SK-N-SH (cell line): ENCODE measurements at regions not wholly inside any gene's neighbourhood (a gene's known extent, or its start where the extent isn't known, plus 50 kb on each side); places are given as distances from the start of the nearest gene placed in this dataset.

Experiments used
- CTCF ChIA-PET: fragments of 300-600, 350-600 bp; formaldehyde crosslinking; extraction: SDS; loops from one replicate; lab custom pipeline; 2021; lab: Yijun Ruan, JAX
- POLR2A ChIA-PET: fragments of 350-600 bp; sonication (Branson Sonifier 250); formaldehyde crosslinking; extraction: SDS; loops from one replicate; lab custom pipeline; 2020; ENCODE audit warnings: antibody characterized with exemption, inconsistent platforms; lab: Yijun Ruan, JAX
- DNase-seq: peaks from one replicate; pipeline ENCODE4 v3.0.0; 2012
- H2AFZ ChIP-seq: fragments of 200-600 bp; sonication (generic); 2 replicates; pipeline ENCODE4 v1.8.1; 2016; ENCODE audit warnings: antibody characterized with exemption, mild to moderate bottlenecking, low read depth
- H3F3A ChIP-seq: fragments of 200-600 bp; sonication (generic); replicated peaks from 2 replicates; pipeline ENCODE3; 2016; ENCODE audit warnings: antibody characterized with exemption, mild to moderate bottlenecking; ENCODE audit not compliant: insufficient read depth
- H3K27ac ChIP-seq, 2 experiments: fragments of 200-500 bp in 1 of 2; fragments of 200-600 bp in 1 of 2; sonication (Bioruptor generic) in 1 of 2; sonication (generic), shearing (Covaris generic) in 1 of 2; 2 replicates each; pipeline versions ENCODE4 v1.5.1 to v1.6.1; 2014 to 2016; ENCODE audit warnings: low read depth in 2 of 2, inconsistent platforms in 1 of 2, low read length in 1 of 2, mild to moderate bottlenecking in 1 of 2, mixed read lengths in 1 of 2
- H3K27me3 ChIP-seq: fragments of 200-600 bp; sonication (generic), shearing (Covaris generic); 2 replicates; pipeline ENCODE4 v1.6.1; 2016; ENCODE audit warnings: mixed run types; ENCODE audit not compliant: insufficient read depth
- H3K36me3 ChIP-seq, 2 experiments: fragments of 200-500 bp in 1 of 2; fragments of 200-600 bp in 1 of 2; sonication (Bioruptor generic) in 1 of 2; sonication (generic) in 1 of 2; replicated peaks in 1 of 2; 2 replicates each; pipeline versions ENCODE3 to v1.5.1; 2014 to 2016; ENCODE audit warnings: low read length in 1 of 2, mild to moderate bottlenecking in 1 of 2; ENCODE audit not compliant: insufficient read depth in 2 of 2, control insufficient read depth in 1 of 2
- H3K4me1 ChIP-seq, 2 experiments: fragments of 200-500 bp in 1 of 2; fragments of 200-600 bp in 1 of 2; sonication (Bioruptor generic) in 1 of 2; sonication (generic), shearing (Covaris generic) in 1 of 2; 2 replicates each; pipeline versions ENCODE4 v1.5.1 to v1.6.1; 2014 to 2016; ENCODE audit warnings: low read depth in 1 of 2, low read length in 1 of 2, mixed run types in 1 of 2; ENCODE audit not compliant: insufficient read depth in 2 of 2, control insufficient read depth in 1 of 2
- H3K4me2 ChIP-seq: fragments of 200-600 bp; sonication (generic), shearing (Covaris generic); 2 replicates; pipeline ENCODE4 v1.6.1; 2017; ENCODE audit warnings: mixed run types
- H3K4me3 ChIP-seq, 2 experiments: fragments of 200-500 bp in 1 of 2; fragments of 200-600 bp in 1 of 2; sonication (Bioruptor generic) in 1 of 2; sonication (generic), shearing (Covaris generic) in 1 of 2; 2 replicates each; pipeline versions ENCODE4 v1.5.1 to v1.8.1; 2014 to 2016; ENCODE audit warnings: low read depth in 2 of 2, inconsistent platforms in 1 of 2, low read length in 1 of 2, mild to moderate bottlenecking in 1 of 2, mixed read lengths in 1 of 2, moderate library complexity in 1 of 2
- H3K79me2 ChIP-seq: fragments of 200-600 bp; sonication (generic); 2 replicates; pipeline ENCODE4 v1.8.1; 2017; ENCODE audit warnings: mild to moderate bottlenecking; ENCODE audit not compliant: insufficient read depth
- H3K9ac ChIP-seq: fragments of 200-600 bp; sonication (generic); 2 replicates; pipeline ENCODE4 v1.6.1; 2017; ENCODE audit warnings: mixed run types
- H3K9me2 ChIP-seq: fragments of 200-600 bp; sonication (generic); 2 replicates; pipeline ENCODE4 v1.6.1; 2017; ENCODE audit warnings: mixed run types
- H3K9me3 ChIP-seq: fragments of 200-600 bp; sonication (generic); 2 replicates; pipeline ENCODE4 v1.6.1; 2017; ENCODE audit warnings: mixed run types, mild to moderate bottlenecking, moderate library complexity
- H4K20me1 ChIP-seq: fragments of 200-600 bp; sonication (generic); 2 replicates; pipeline ENCODE4 v1.6.1; 2017; ENCODE audit warnings: mild to moderate bottlenecking, mixed run types; ENCODE audit not compliant: insufficient read depth
- CHD2 ChIP-seq: fragments of 150-350 bp; IDR thresholded peaks from 2 replicates; pipeline ENCODE4 v1.6.1; 2018; ENCODE audit warnings: low read length; ENCODE audit not compliant: partially characterized antibody
- ELF1 ChIP-seq: IDR thresholded peaks from 2 replicates; pipeline ENCODE4 v1.4.0; 2012
- EP300 ChIP-seq, 2 experiments: IDR thresholded peaks; 2 replicates each; pipeline versions ENCODE4 v1.4.0 to v1.6.1; 2012; ENCODE audit warnings: borderline replicate concordance in 1 of 2, low read depth in 1 of 2, low read length in 1 of 2
- EZH2phosphoT487 ChIP-seq: fragments of 200-600 bp; sonication (generic); IDR thresholded peaks from 2 replicates; pipeline ENCODE4 v1.6.1; 2017; ENCODE audit warnings: low read depth, mixed run types, mild to moderate bottlenecking, antibody characterized with exemption, moderate library complexity, borderline replicate concordance
- FOXJ3 ChIP-seq: sonication (generic); formaldehyde crosslinking; IDR thresholded peaks from 2 replicates; pipeline ENCODE4 v1.5.1; 2020; ENCODE audit warnings: mild to moderate bottlenecking, missing genetic modification reagents
- GABPA ChIP-seq: IDR thresholded peaks from 2 replicates; pipeline ENCODE4 v1.4.0; 2012; ENCODE audit warnings: low read depth, mild to moderate bottlenecking
- GATA2 ChIP-seq: sonication (generic); formaldehyde crosslinking; IDR thresholded peaks from 2 replicates; pipeline ENCODE4 v1.5.0; 2020; ENCODE audit warnings: mild to moderate bottlenecking, missing genetic modification reagents
- IRF3 ChIP-seq: fragments of 150-350 bp; IDR thresholded peaks from 2 replicates; pipeline ENCODE4 v1.6.1; 2016; ENCODE audit warnings: mild to moderate bottlenecking, low read depth, low read length
- JUND ChIP-seq: IDR thresholded peaks from 2 replicates; pipeline ENCODE4 v1.4.0; 2012
- MEF2A ChIP-seq: IDR thresholded peaks from 2 replicates; pipeline ENCODE4 v1.4.0; 2012; ENCODE audit warnings: low read depth, borderline replicate concordance
- MXI1 ChIP-seq: IDR thresholded peaks from 2 replicates; pipeline ENCODE4 v1.6.1; 2012; ENCODE audit warnings: mild to moderate bottlenecking, low read depth, low read length, improper control_type of control experiment
- NFIC ChIP-seq: IDR thresholded peaks from 2 replicates; pipeline ENCODE4 v1.4.0; 2012; ENCODE audit warnings: borderline replicate concordance
- POLR2AphosphoS5 ChIP-seq: IDR thresholded peaks from 2 replicates; pipeline ENCODE4 v1.6.1; 2012; ENCODE audit warnings: low read depth, low read length
- RAD21 ChIP-seq: IDR thresholded peaks from 2 replicates; pipeline ENCODE4 v1.6.1; 2012; ENCODE audit warnings: mild to moderate bottlenecking, low read length
- RCOR1 ChIP-seq: fragments of 150-350 bp; IDR thresholded peaks from 2 replicates; pipeline ENCODE4 v1.6.1; 2017; ENCODE audit warnings: antibody characterized with exemption, low read length
- RFX5 ChIP-seq: IDR thresholded peaks from 2 replicates; pipeline ENCODE4 v1.6.1; 2012; ENCODE audit warnings: mild to moderate bottlenecking, improper control_type of control experiment, low read length
- RXRA ChIP-seq: IDR thresholded peaks from 2 replicates; pipeline ENCODE4 v1.4.0; 2012; ENCODE audit warnings: low read depth, mild to moderate bottlenecking, borderline replicate concordance
- SIN3A ChIP-seq: IDR thresholded peaks from 2 replicates; pipeline ENCODE4 v1.6.1; 2012; ENCODE audit warnings: low read depth, mild to moderate bottlenecking, low read length, moderate library complexity, borderline replicate concordance
- SMC3 ChIP-seq: IDR thresholded peaks from 2 replicates; pipeline ENCODE4 v1.6.1; 2012; ENCODE audit warnings: low read depth, low read length, improper control_type of control experiment
- USF2 ChIP-seq: fragments of 150-350 bp; IDR thresholded peaks from 2 replicates; pipeline ENCODE4 v1.6.1; 2017; ENCODE audit warnings: antibody characterized with exemption, low read length, low read depth, borderline replicate concordance
- YY1 ChIP-seq: IDR thresholded peaks from 2 replicates; pipeline ENCODE4 v1.4.0; 2012; ENCODE audit warnings: low read depth, mild to moderate bottlenecking
- WGBS: methylation state at CpG from one replicate; pipeline ENCODE4 v1.1.6; 2017; ENCODE audit warnings: low lambda C conversion rate; 5-methylcytosine and 5-hydroxymethylcytosine counted together
- TF ChIP-seq, protein P1 (sequence below): IDR thresholded peaks from 2 replicates; pipeline ENCODE4 v1.4.0; 2012; ENCODE audit warnings: low read depth, borderline replicate concordance

DNA sequence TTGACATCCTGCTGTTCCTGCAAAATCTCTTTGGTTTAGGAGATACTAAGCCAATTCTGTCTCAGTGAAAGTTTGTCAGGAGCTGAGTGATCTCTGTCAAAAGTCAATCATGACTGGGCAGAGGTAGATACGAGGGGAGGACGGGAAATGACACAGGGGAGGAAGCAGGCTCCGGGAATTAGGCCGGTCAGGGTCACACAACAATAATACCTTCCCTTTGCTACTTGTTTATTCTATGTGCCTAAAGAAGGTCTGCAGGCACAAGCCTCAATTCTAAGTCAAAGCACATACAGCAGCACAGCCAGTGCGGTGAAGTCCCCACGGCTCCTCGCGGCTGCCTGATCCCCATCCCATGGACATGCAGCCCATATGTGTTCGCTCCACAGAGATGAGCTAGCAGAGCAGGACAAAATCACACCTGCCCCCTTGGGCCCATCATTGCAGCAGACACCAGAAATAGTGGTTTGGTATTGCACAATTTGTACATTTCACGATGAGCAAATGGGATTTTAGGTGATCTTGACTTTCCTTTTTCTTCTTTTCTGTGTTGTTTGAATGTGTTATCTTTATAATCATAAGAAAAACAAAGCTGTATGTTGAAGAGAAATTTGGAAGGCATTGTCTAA is 141.4 kb downstream of the VAPA start:
- Histone ChIP-seq H3K4me2 (no peak overlapping the region), H3K79me2 (no peaks in the 10 kb centered on the region), H3K36me3 (no peaks in the 10 kb centered on the region), H3K9me3 (no peaks in the 10 kb centered on the region), H2AFZ (no peak overlapping the region), H4K20me1 (no peaks in the 10 kb centered on the region), H3K27ac (no peak overlapping the region), H3F3A (peaks cover 9% of the 10 kb centered on the region), H3K4me1 (peaks cover 2 to 33% of the 10 kb centered on the region in 2 experiments; a peak in 3 of 4 replicates), H3K9me2 (no peaks in the 10 kb centered on the region), H3K27me3 (no peaks in the 10 kb centered on the region), H3K9ac (no peak overlapping the region), H3K4me3 (no peak overlapping the region)
- DNase-seq = no peak
- 92% methylated on average over 10 of the region's 10 CpGs for WGBS
- CTCF ChIA-PET = no interaction called here
- TF ChIP-seq CHD2 (no peak), EZH2phosphoT487 (no peak), FOXJ3 (CRISPR knock-in tag) (no peak), NFIC (no peak), MXI1 (no peak), EP300 (IDR thresholded peaks at IDR 0.05; ENCODE audit: borderline replicate concordance in 1 of 2, low read depth in 1 of 2, low read length in 1 of 2) (no peak), GATA2 (no peak), USF2 (no peak), RCOR1 (no peak), YY1 (no peak)
- POLR2A ChIA-PET = no interaction called here

- H3K27ac ChIP-seq = peak overlapping the region in 1 of 2 experiments; percentile 87; a peak in 1 of 4 replicates
- H4K20me1 ChIP-seq = no peaks in the 10 kb centered on the region
- ChIA-PET CTCF (no interaction called here), POLR2A (no interaction called here)
- H3K79me2 ChIP-seq = no peaks in the 10 kb centered on the region
- no peaks in the 10 kb centered on the region for H3K27me3 ChIP-seq
- DNase-seq = no peak
- WGBS = 92% methylated on average over 5 of the region's 12 CpGs
- no peak overlapping the region for H3K9ac ChIP-seq
- H2AFZ ChIP-seq = no peak overlapping the region
- H3K9me2 ChIP-seq = no peaks in the 10 kb centered on the region
- H3F3A ChIP-seq = peaks cover 9% of the 10 kb centered on the region
- no peaks in the 10 kb centered on the region for H3K9me3 ChIP-seq
- peaks cover 14 to 44% of the 10 kb centered on the region in 2 experiments; a peak in 3 of 4 replicates for H3K4me1 ChIP-seq
- no peaks in the 10 kb centered on the region for H3K36me3 ChIP-seq
- H3K4me3 ChIP-seq = no peak overlapping the region
- TF ChIP-seq FOXJ3 (CRISPR knock-in tag) (no peak), SIN3A (no peak), MXI1 (no peak), RAD21 (no peak), YY1 (no peak), RFX5 (no peak), POLR2AphosphoS5 (no peak), EZH2phosphoT487 (no peak), MEF2A (no peak), IRF3 (no peak), GABPA (no peak), RXRA (no peak), JUND (no peak), ELF1 (no peak), SMC3 (no peak)
- TF ChIP-seq, protein P1, sequence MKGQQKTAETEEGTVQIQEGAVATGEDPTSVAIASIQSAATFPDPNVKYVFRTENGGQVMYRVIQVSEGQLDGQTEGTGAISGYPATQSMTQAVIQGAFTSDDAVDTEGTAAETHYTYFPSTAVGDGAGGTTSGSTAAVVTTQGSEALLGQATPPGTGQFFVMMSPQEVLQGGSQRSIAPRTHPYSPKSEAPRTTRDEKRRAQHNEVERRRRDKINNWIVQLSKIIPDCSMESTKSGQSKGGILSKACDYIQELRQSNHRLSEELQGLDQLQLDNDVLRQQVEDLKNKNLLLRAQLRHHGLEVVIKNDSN = no peak
- no peak overlapping the region for H3K4me2 ChIP-seq
Observed at GRCh38 chr18:10056506-10056905, 142.7 kb downstream of the VAPA start.
